ENCODE measurements at regions not wholly inside any gene's neighbourhood (a gene's known extent, or its start where the extent isn't known, plus 50 kb on each side); places are given as distances from the start of the nearest gene placed in this dataset.

DNA sequence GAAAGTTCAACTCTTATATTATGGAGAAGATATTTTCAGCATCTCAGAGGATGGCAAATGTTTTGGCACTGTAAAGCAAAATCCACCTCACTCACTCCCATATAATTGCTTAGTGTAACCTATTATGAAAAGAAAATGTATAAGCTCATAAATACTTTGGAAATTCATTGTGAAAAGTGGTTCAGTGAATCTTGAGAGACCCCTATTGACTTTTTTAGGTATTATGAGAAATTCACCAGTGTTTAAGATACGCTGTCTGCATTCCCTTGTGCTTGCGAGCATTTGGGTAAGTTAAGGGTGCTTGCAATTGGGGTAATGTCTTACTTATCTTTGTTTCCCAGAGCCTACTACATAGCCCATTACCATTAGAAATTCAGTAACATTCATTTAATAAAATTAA is 66.3 kb upstream of the BMP5 start:
- TF ChIP-seq, protein P1, sequence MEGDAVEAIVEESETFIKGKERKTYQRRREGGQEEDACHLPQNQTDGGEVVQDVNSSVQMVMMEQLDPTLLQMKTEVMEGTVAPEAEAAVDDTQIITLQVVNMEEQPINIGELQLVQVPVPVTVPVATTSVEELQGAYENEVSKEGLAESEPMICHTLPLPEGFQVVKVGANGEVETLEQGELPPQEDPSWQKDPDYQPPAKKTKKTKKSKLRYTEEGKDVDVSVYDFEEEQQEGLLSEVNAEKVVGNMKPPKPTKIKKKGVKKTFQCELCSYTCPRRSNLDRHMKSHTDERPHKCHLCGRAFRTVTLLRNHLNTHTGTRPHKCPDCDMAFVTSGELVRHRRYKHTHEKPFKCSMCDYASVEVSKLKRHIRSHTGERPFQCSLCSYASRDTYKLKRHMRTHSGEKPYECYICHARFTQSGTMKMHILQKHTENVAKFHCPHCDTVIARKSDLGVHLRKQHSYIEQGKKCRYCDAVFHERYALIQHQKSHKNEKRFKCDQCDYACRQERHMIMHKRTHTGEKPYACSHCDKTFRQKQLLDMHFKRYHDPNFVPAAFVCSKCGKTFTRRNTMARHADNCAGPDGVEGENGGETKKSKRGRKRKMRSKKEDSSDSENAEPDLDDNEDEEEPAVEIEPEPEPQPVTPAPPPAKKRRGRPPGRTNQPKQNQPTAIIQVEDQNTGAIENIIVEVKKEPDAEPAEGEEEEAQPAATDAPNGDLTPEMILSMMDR (IDR thresholded peaks at IDR 0.05) = peak; percentile 51
- TF ChIP-seq RAD21 (IDR thresholded peaks at IDR 0.05; ENCODE audit: low read length) = peak; percentile 39; the same call in 1 of the 2 replicates
- no peak for TF ChIP-seq MXI1 (IDR thresholded peaks at IDR 0.05; ENCODE audit: low read depth, low read length)
- TF ChIP-seq, protein P2, sequence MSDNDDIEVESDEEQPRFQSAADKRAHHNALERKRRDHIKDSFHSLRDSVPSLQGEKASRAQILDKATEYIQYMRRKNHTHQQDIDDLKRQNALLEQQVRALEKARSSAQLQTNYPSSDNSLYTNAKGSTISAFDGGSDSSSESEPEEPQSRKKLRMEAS (IDR thresholded peaks at IDR 0.05; ENCODE audit: low read depth) = no peak
- no peak for TF ChIP-seq TAF1 (IDR thresholded peaks at IDR 0.05; ENCODE audit: borderline replicate concordance, low read depth, low read length)
- no peak for TF ChIP-seq NFIC (IDR thresholded peaks at IDR 0.05; ENCODE audit: borderline replicate concordance)
- no peak for TF ChIP-seq EZH2phosphoT487 (IDR thresholded peaks at IDR 0.05; ENCODE audit: borderline replicate concordance, low read depth)
- TF ChIP-seq, protein P3, sequence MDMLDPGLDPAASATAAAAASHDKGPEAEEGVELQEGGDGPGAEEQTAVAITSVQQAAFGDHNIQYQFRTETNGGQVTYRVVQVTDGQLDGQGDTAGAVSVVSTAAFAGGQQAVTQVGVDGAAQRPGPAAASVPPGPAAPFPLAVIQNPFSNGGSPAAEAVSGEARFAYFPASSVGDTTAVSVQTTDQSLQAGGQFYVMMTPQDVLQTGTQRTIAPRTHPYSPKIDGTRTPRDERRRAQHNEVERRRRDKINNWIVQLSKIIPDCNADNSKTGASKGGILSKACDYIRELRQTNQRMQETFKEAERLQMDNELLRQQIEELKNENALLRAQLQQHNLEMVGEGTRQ (IDR thresholded peaks at IDR 0.05; ENCODE audit: borderline replicate concordance, low read depth, low read length) = no peak
- no peak for TF ChIP-seq RCOR1 (IDR thresholded peaks at IDR 0.05; ENCODE audit: low read length)
